ENCODE measurements at regions not wholly inside any gene's neighbourhood (a gene's known extent, or its start where the extent isn't known, plus 50 kb on each side); places are given as distances from the start of the nearest gene placed in this dataset.

DNA sequence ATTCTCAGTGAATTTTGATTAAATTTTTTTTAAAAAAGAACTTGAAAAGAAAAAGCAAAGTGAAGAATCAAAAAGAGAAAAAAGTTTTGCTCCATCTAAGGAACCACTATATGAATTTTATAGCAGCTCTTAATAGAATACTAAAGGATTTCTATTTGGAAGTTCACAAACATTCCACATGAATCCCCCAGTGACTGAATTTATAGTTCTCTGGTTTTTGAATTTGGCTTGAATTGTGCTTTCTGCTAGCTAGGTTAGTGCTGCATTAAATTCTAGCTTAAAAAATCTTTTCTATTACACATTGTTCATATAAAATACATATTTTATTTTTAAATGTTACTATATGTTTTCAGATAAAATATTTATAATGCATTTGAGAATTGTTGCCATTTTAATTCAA lies 675.4 kb downstream of the RERGL start:
- TF ChIP-seq CBX2 (IDR thresholded peaks at IDR 0.05; ENCODE audit: borderline replicate concordance, low read depth), result no peak
- TF ChIP-seq, protein P1, sequence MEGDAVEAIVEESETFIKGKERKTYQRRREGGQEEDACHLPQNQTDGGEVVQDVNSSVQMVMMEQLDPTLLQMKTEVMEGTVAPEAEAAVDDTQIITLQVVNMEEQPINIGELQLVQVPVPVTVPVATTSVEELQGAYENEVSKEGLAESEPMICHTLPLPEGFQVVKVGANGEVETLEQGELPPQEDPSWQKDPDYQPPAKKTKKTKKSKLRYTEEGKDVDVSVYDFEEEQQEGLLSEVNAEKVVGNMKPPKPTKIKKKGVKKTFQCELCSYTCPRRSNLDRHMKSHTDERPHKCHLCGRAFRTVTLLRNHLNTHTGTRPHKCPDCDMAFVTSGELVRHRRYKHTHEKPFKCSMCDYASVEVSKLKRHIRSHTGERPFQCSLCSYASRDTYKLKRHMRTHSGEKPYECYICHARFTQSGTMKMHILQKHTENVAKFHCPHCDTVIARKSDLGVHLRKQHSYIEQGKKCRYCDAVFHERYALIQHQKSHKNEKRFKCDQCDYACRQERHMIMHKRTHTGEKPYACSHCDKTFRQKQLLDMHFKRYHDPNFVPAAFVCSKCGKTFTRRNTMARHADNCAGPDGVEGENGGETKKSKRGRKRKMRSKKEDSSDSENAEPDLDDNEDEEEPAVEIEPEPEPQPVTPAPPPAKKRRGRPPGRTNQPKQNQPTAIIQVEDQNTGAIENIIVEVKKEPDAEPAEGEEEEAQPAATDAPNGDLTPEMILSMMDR (IDR thresholded peaks at IDR 0.05), result no peak
- no peak for TF ChIP-seq ESRRA (IDR thresholded peaks at IDR 0.05; ENCODE audit: borderline replicate concordance, low read length)
- TF ChIP-seq CHD2 (IDR thresholded peaks at IDR 0.05; ENCODE audit: low read length, partially characterized antibody), result no peak
- no peak for TF ChIP-seq JUN (IDR thresholded peaks at IDR 0.05)
- TF ChIP-seq EP300 (IDR thresholded peaks at IDR 0.05), result no peak
- TF ChIP-seq SREBF2 (IDR thresholded peaks at IDR 0.05), result no peak
- no peak for TF ChIP-seq SMC3 (IDR thresholded peaks at IDR 0.05)
- no peak for TF ChIP-seq POLR2A (IDR thresholded peaks at IDR 0.05; ENCODE audit: low read length)
- no peak for TF ChIP-seq NPAS2 (CRISPR knock-in tag; IDR thresholded peaks at IDR 0.05; ENCODE audit: borderline replicate concordance)
- no peak for TF ChIP-seq JUNB (IDR thresholded peaks at IDR 0.05)
- TF ChIP-seq NR3C1 (IDR thresholded peaks at IDR 0.05), result no peak
- TF ChIP-seq KDM1A (IDR thresholded peaks at IDR 0.05; ENCODE audit: low read depth), result no peak
- TF ChIP-seq TP53 (CRISPR knock-in tag; IDR thresholded peaks at IDR 0.05), result no peak
